CD4-positive, alpha-beta T cell treated with Interleukin-15 for 1 hour (primary cell): ENCODE measurements at regions not wholly inside any gene's neighbourhood (a gene's known extent, or its start where the extent isn't known, plus 50 kb on each side); places are given as distances from the start of the nearest gene placed in this dataset.
"Not testable (repeated sequence)": the region's sequence is repeated elsewhere in the genome, so short reads cannot be mapped to it uniquely, and the experiment has no call there.

Experiments
- DNase-seq: peaks from one replicate; pipeline ENCODE4 v3.0.0-alpha.2; 2020

DNA sequence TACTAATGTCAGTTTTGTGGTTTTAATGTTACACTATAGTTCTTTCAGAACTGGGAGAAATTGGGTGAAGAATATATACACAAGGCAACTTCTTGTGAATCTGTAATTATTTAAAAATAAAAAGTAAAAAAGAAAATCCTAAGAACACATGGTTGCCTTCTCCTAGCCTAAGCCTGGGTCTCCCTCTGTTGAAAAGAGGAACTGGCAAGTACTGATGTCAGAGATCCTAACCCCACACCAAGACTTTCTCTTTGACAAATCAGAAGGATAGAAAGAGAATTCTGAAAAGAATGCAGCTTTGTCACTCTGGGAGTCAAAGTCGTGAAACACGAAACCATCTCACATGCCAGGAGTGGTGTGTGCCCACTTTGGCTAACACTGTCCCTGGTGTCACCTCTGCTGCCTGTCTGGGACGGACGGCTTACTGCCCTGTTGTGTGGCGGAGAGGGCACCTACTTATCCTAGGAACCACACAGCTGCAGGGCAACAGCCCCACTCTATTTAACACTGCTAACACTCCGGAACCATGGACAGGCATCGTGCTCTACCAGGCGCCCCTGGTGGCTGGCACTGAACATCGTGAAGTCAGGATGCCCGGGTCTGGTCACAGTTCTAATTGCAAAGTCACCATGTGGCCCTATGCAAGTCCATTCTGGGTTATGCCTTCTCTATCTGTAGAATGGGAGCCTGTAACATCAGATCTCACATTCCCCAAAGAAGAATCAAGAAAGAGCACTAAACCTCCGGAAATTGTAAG lies 108.7 kb upstream of the CD82 start:
- DNase-seq: no peak

GRCh38 chr11:44457862-44458261 lies 107.6 kb upstream of the CD82 start:
- no peak for DNase-seq

DNA sequence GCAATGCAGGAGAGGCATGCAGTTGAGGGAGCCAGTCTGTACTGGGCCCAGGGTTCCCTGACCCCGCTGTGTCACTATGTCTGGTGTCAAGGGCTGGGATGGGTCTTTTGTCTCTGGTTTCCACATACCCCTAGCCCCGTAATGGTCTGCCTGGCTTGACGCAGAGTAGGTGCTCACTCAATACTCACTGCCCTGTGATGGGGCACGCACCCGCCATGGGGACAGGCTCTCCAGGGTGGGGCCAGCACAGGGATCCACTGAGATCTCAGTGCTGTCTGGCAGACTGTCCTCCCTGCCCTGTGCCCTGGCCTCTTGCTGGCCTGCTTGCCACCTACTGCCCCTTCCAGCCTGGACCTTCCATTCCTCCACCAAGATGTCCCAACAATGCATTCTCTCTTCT lies 101.7 kb upstream of the CD82 start:
- DNase-seq: no peak

GRCh38 chr11:44464741-44465140 lies 100.7 kb upstream of the CD82 start:
- DNase-seq: no peak

- no peak for DNase-seq
These were observed 98.8 kb upstream of the CD82 start for GRCh38 chr11:44466531-44467205.

GRCh38 chr11:44467413-44467812 lies 98.0 kb upstream of the CD82 start:
- DNase-seq: no peak

GRCh38 chr11:44467931-44468330 lies 97.5 kb upstream of the CD82 start:
- no peak for DNase-seq

DNA sequence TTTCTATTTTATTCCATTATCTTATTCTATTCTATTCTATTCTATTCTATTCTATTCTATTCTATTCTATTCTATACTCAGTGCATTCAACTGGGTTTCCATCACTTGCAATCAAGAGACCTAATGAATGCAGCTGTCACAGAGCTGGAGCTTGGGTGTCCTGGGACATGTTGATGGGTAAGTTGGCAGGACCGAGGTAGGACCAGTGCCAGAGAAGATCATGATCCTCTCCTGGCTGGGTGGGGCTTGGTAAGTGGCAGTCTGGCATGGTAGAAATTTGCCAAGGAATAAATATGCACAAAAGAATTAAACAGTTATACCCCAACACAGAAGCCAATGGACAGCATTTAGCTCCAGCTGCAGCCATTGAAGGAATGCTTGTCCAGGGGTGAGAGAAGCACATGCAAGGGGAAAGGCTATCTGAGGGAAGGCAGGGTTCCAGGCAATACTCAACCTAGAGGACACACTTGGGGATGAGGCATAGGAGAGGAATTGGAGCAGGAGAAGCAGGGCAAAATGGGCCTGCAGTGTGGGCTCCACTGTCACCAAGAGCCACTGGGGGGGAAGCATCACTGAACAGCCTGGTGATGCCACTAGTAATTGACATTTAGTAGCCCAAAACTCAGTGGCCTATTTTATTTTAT lies 97.0 kb upstream of the CD82 start:
- no peak for DNase-seq

GRCh38 chr11:44469412-44469811 lies 96.1 kb upstream of the CD82 start:
- no peak for DNase-seq

DNA sequence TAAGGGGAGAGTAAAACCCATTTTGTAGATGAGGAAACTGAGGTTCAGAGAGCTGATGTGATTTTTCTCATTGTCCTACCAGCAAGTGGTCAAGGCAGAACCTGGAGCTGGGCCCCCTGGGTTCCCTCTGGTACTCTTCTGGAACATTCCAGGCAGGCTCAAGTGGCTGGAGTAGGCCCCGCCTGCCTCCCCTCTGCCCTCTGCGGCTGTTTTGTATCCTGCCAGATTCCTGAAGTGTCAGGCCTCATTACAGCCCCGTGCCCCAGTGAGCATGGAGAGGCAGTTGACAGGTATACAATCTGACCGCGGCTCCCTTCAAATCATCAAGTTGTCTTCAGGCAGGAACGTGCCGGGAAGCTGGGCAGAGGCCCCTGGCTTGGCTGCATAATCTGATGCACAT lies 94.6 kb upstream of the CD82 start:
- no peak for DNase-seq

GRCh38 chr11:44471603-44472002 lies 93.9 kb upstream of the CD82 start:
- DNase-seq: no peak

DNA sequence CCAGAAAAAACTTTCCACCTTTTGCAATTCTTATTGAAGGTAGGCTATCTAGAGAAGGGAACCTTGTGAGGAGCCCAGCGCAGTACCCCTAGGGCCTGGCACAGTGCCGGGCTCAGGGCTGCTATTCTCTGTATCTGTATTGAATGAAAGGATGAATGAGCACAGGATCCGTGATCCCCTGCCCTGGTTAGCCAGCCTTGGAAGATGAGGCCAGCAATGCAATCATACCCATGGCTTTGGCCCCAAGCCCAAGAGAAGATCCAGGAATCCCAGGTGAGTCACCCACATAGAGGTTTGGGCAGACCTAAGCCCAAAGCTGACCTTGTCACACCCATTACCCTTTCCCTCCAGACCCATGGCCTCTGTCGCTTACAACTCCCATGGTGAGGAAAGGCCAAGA lies 92.5 kb upstream of the CD82 start:
- no peak for DNase-seq

- DNase-seq: no peak
These were observed 90.8 kb upstream of the CD82 start for GRCh38 chr11:44474702-44475101.

DNA sequence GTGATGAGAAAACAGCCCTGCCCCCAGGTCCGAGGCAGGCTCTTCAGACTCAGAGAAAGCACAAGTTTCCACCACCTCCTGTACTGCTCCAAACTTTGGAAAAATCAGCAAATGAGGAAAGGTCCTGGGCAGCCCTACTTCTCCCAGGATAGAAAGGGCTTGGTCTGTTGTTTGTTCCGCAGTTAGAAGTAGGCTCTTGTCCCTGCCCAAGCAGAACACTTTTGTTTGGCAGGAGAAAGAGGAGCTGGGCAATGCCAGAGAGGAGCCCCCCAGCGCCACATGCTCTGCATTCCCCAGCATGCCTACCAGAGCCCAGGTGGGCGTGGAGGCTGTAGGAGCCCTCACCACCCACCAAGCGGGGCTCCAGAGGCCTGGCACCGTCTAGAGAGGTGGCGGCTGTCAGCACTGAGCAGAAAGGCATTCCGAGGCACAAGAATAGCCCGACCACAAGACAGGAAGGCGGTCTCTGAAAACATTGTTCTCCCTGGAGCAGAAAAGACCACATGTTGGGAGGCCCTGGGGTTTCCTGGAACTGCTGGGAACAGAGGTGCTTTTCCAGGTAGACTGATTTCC lies 90.3 kb upstream of the CD82 start:
- DNase-seq: no peak

DNA sequence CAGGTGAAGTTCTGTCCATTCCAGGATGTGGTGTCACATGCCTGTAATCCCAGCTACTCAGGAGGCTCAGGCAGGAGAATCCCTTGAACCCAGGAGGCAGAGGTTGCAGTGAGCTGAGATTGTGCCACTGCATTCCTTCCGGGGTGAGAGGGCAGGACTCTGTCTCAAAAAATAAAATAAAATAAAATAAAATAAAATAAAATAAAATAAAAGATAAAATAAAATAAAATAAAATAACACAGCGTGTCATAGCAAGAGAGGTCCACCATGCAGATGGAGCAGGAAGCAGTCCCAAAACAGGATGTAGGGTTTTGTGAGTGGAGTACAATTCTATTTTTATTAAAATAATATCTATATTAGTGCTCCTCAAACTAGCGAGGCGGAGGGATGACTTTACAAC lies 83.1 kb upstream of the CD82 start:
- DNase-seq: not testable (repeated sequence)

GRCh38 chr11:44483919-44484610 lies 81.4 kb upstream of the CD82 start:
- no peak for DNase-seq

GRCh38 chr11:44488165-44488965 lies 77.1 kb upstream of the CD82 start:
- DNase-seq: no peak

GRCh38 chr11:44493383-44493782 lies 72.1 kb upstream of the CD82 start:
- DNase-seq: no peak

DNA sequence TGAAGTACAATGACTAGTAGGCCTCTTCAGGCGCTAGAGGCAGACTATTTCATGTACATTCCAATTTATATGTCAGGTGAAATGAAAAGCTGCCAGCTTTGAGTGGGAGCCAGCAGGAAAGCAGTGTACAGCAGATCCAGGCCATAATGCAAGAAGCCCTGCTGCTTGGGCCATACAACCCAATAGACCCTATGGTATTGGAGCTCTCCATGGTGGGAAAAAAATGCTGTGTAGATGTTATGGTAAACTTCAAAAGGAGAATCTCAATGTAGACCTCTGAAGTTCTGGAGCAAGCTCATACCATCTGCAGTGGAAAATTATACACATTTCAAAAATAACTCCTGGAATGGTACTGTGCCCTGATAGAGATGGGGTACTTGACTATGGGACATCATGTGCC lies 71.5 kb upstream of the CD82 start:
- no peak for DNase-seq

DNA sequence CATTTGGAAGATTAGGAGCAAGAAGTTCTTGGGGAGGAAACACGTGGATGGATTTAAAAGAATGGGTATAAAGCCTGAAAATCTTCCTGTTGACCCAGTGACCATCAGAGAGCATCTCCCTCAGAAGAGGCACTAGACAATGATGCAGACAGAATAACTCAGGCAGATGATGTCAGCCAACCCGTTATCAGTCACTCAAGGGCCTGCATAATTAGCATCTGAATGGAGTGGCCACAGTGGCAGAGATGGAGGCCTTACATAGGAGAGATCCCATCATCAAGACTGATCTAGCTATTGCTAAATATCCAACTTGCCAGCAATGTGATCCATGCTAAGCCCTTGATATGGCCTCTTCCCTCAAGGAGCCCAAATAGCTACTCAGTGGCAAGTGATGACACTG lies 70.7 kb upstream of the CD82 start:
- DNase-seq: no peak

DNA sequence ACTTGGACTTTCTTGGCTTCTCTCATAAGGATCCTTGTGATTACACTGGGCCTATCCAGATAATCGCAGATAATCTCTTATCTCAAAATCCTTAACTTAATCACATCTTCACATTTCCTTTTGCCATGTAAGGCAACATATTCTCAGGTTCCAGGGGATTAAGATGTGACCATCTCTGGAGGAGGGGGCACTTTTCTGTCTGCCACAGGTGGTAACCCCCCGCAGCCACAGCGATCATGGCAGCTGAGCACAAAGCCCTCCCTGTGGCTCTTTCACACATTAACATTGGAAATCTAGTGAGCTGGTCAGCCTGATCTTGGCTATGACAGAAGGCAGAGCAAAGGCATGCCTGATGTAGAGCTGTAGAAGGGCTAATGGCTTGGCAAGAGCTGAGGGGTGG lies 69.1 kb upstream of the CD82 start:
- DNase-seq: no peak

DNA sequence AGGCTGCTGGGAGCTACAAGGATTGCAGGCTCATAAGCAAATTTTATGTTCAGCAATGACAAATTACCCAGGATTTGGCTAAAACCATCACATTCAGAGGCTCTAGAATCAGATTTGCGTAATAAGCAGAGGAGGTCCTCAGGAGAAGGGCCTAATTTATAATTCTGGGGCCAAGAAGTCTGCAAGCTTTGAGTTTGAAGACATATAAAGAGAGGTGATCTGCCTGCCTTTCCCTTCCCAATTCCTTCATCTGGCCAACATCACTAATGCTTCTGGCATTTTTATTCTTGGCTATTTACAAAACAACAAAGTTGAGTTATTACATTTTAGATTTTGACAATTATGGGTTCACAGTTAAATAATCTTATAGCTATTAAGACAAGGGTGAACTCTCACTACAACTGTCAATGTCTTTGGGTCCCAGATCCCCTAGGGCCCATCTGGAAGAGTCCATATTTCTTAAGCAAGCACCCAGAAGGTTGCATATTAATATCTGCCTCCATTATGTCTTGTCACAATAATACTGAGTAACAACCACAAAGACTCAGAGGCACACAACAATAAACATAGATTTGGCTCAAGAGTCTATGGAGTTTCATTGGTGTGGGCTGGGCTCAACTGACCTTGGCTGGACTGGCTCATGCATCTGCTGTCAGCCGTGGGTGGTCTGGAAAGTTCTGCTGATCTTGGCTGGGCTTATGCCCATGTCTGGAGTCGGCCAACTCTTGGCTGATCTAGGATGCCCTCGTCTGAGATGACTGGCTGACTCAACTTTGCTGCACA lies 67.2 kb upstream of the CD82 start:
- no peak for DNase-seq
